GM23338 (cell line): ENCODE measurements at regions not wholly inside any gene's neighbourhood (a gene's known extent, or its start where the extent isn't known, plus 50 kb on each side); places are given as distances from the start of the nearest gene placed in this dataset.

Experiments
- EZH2 ChIP-seq: fragments of 200-600 bp; sonication (generic); IDR thresholded peaks from one replicate; pipeline ENCODE4 v1.8.0; 2017; ENCODE audit warnings: antibody characterized with exemption, mild to moderate bottlenecking, low read depth; ENCODE audit not compliant: unreplicated experiment
- EZH2phosphoT487 ChIP-seq: fragments of 200-600 bp; sonication (generic); IDR thresholded peaks from one replicate; pipeline ENCODE4 v1.8.1; 2018; ENCODE audit warnings: antibody characterized with exemption; ENCODE audit not compliant: unreplicated experiment
- POLR2AphosphoS5 ChIP-seq: IDR thresholded peaks from 2 replicates; pipeline ENCODE4 v1.6.1; 2016; ENCODE audit warnings: antibody characterized with exemption, low read depth
- STAT1 ChIP-seq: IDR thresholded peaks from one replicate; pipeline ENCODE4 v1.6.1; 2016; ENCODE audit warnings: antibody characterized with exemption; ENCODE audit not compliant: unreplicated experiment
- ZNF114 ChIP-seq: fragments of 250-450 bp; sonication (Bioruptor Pico); IDR thresholded peaks from 2 replicates; pipeline ENCODE4 v1.5.0; 2020; ENCODE audit warnings: mild to moderate bottlenecking, moderate library complexity
- TF ChIP-seq, protein P1 (sequence below), 2 experiments: fragments of 200-600 bp in 1 of 2; sonication (generic) in 1 of 2; conservative IDR thresholded peaks; 2 replicates each; pipeline versions ENCODE4 v1.5.1 to v1.6.1; 2016 to 2017; ENCODE audit warnings: antibody characterized with exemption in 2 of 2, low read depth in 2 of 2, mild to moderate bottlenecking in 2 of 2, moderate library complexity in 1 of 2
- TF ChIP-seq, protein P2 (sequence below): IDR thresholded peaks from one replicate; pipeline ENCODE4 v1.6.1; 2018; ENCODE audit warnings: antibody characterized with exemption; ENCODE audit not compliant: unreplicated experiment

DNA sequence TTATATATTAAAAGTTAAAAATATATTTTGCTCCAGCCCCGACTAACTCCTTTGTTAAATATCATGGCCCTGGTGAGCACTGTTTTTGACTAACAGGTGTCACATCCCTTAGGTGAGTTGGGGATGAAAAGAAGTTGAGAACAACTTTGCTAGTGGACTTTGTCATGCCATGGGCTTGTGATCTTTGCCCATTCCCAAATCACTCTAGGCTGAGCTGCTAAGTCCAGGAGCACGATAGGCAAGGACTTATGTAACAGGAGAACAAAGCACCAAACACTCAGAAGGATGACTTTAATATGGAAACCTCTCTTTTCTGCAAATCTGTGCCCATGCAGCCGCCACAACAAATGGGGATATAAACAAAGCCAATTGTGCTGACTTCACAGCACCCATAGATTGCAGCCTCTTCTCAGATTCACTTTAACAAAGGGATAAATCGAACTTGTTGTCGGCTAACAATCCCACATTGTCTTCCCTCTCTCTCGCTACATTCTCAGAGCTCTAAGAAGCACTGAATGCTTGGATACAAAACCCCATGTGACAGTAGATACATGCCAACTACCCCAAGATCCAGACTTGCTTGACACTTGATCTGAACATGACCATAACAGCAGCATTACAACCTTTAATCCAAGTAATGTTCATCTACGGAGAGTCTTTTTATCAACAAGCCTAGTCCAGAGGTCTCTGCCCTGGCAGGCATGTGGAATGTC, 86.8 kb upstream of the CD180 start:
- TF ChIP-seq, protein P1, sequence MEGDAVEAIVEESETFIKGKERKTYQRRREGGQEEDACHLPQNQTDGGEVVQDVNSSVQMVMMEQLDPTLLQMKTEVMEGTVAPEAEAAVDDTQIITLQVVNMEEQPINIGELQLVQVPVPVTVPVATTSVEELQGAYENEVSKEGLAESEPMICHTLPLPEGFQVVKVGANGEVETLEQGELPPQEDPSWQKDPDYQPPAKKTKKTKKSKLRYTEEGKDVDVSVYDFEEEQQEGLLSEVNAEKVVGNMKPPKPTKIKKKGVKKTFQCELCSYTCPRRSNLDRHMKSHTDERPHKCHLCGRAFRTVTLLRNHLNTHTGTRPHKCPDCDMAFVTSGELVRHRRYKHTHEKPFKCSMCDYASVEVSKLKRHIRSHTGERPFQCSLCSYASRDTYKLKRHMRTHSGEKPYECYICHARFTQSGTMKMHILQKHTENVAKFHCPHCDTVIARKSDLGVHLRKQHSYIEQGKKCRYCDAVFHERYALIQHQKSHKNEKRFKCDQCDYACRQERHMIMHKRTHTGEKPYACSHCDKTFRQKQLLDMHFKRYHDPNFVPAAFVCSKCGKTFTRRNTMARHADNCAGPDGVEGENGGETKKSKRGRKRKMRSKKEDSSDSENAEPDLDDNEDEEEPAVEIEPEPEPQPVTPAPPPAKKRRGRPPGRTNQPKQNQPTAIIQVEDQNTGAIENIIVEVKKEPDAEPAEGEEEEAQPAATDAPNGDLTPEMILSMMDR (conservative IDR thresholded peaks at IDR 0.05; ENCODE audit: low read depth in 2 of 2): no peak
- no peak for TF ChIP-seq ZNF114 (CRISPR knock-in tag)
- no peak for TF ChIP-seq POLR2AphosphoS5
- TF ChIP-seq EZH2: no peak
- TF ChIP-seq STAT1: no peak
- TF ChIP-seq, protein P2, sequence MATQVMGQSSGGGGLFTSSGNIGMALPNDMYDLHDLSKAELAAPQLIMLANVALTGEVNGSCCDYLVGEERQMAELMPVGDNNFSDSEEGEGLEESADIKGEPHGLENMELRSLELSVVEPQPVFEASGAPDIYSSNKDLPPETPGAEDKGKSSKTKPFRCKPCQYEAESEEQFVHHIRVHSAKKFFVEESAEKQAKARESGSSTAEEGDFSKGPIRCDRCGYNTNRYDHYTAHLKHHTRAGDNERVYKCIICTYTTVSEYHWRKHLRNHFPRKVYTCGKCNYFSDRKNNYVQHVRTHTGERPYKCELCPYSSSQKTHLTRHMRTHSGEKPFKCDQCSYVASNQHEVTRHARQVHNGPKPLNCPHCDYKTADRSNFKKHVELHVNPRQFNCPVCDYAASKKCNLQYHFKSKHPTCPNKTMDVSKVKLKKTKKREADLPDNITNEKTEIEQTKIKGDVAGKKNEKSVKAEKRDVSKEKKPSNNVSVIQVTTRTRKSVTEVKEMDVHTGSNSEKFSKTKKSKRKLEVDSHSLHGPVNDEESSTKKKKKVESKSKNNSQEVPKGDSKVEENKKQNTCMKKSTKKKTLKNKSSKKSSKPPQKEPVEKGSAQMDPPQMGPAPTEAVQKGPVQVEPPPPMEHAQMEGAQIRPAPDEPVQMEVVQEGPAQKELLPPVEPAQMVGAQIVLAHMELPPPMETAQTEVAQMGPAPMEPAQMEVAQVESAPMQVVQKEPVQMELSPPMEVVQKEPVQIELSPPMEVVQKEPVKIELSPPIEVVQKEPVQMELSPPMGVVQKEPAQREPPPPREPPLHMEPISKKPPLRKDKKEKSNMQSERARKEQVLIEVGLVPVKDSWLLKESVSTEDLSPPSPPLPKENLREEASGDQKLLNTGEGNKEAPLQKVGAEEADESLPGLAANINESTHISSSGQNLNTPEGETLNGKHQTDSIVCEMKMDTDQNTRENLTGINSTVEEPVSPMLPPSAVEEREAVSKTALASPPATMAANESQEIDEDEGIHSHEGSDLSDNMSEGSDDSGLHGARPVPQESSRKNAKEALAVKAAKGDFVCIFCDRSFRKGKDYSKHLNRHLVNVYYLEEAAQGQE: no peak
- TF ChIP-seq EZH2phosphoT487: no peak
